HG03095 (cell line): ENCODE measurements at regions not wholly inside any gene's neighbourhood (a gene's known extent, or its start where the extent isn't known, plus 50 kb on each side); places are given as distances from the start of the nearest gene placed in this dataset.

Source experiments
- ATAC-seq: cut with Tn5 transposase; IDR thresholded peaks from one replicate; pipeline ENCODE4 v1.9.1; 2021; ENCODE audit warnings: moderate library complexity; ENCODE audit not compliant: unreplicated experiment

- ATAC-seq: no peak
Measured at GRCh38 chr12:73330584-73331351, 1058.6 kb downstream of the TRHDE start.

GRCh38 chr12:73341559-73342247 lies 1069.5 kb downstream of the TRHDE start:
- ATAC-seq: no peak

GRCh38 chr12:73342733-73343132 lies 1070.6 kb downstream of the TRHDE start:
- ATAC-seq: no peak

GRCh38 chr12:73352826-73353225 lies 1080.7 kb downstream of the TRHDE start:
- no peak for ATAC-seq

GRCh38 chr12:73361156-73361863 lies 1089.1 kb downstream of the TRHDE start:
- ATAC-seq: no peak

GRCh38 chr12:73361864-73362230 lies 1089.7 kb downstream of the TRHDE start:
- ATAC-seq: no peak

- no peak for ATAC-seq
Measured at GRCh38 chr12:73362666-73363065, 1090.5 kb downstream of the TRHDE start.

- ATAC-seq: no peak
Measured at GRCh38 chr12:73372856-73373255, 1100.7 kb downstream of the TRHDE start.

GRCh38 chr12:73374360-73374759 lies 1102.2 kb downstream of the TRHDE start:
- no peak for ATAC-seq

GRCh38 chr12:73383584-73384222 lies 1111.5 kb downstream of the TRHDE start:
- no peak for ATAC-seq

- ATAC-seq: no peak
Measured at GRCh38 chr12:73384592-73384991, 1112.4 kb downstream of the TRHDE start.

GRCh38 chr12:73390261-73390660 lies 1118.1 kb downstream of the TRHDE start:
- ATAC-seq: no peak

GRCh38 chr12:73413051-73413450 lies 1124.6 kb upstream of the ATXN7L3B start:
- no peak for ATAC-seq

- ATAC-seq: no peak
Measured at GRCh38 chr12:73413974-73414373, 1123.7 kb upstream of the ATXN7L3B start.

GRCh38 chr12:73414926-73415325 lies 1122.7 kb upstream of the ATXN7L3B start:
- ATAC-seq: no peak

- no peak for ATAC-seq
Measured at GRCh38 chr12:73418541-73418940, 1119.1 kb upstream of the ATXN7L3B start.

GRCh38 chr12:73421832-73422231 lies 1115.8 kb upstream of the ATXN7L3B start:
- no peak for ATAC-seq

- no peak for ATAC-seq
Measured at GRCh38 chr12:73424484-73424883, 1113.2 kb upstream of the ATXN7L3B start.

GRCh38 chr12:73445658-73446324 lies 1091.8 kb upstream of the ATXN7L3B start:
- ATAC-seq: peak; percentile 66

- ATAC-seq: no peak
Measured at GRCh38 chr12:73452672-73453469, 1084.8 kb upstream of the ATXN7L3B start.
